GM12878 (cell line): ENCODE measurements at regions not wholly inside any gene's neighbourhood (a gene's known extent, or its start where the extent isn't known, plus 50 kb on each side); places are given as distances from the start of the nearest gene placed in this dataset.
A peak's percentile ranks its signal among the peaks of the same experiment; 100 is the strongest.

Experiments used
- ATAC-seq: fragments of 200-7000 bp; cut with Tn5 transposase; 3 replicates; pipeline ENCODE4 v1.9.1; 2020; ENCODE audit warnings: mild to moderate bottlenecking, moderate library complexity
- BruUV-seq: library from RNA; stranded (reverse); fragments of 400-500 nt; replicated peaks from 2 replicates; lab custom pipeline; 2021; lab: Mats Ljungman, UMichigan
- CTCF ChIA-PET: fragments of 300-600 bp; sonication (Branson Sonifier 250); formaldehyde crosslinking; extraction: SDS; loops from one replicate; lab custom pipeline; 2021; ENCODE audit warnings: inconsistent platforms; lab: Yijun Ruan, JAX
- POLR2A ChIA-PET: fragments of 350-600 bp; formaldehyde crosslinking; extraction: SDS; loops from one replicate; lab custom pipeline; 2021; ENCODE audit warnings: inconsistent platforms; lab: Charles Lee
- RAD21 ChIA-PET: fragments of 300-600 bp; sonication (Branson Sonifier 250); formaldehyde crosslinking; loops from one replicate; lab custom pipeline; 2023; ENCODE audit warnings: antibody characterized with exemption; ENCODE audit not compliant: unreplicated experiment; lab: Charles Lee
- SMC1A ChIA-PET: fragments of 300-600 bp; sonication (Branson Sonifier 250); formaldehyde crosslinking; loops from one replicate; lab custom pipeline; 2023; ENCODE audit not compliant: unreplicated experiment, uncharacterized antibody; lab: Charles Lee
- DNase-seq: peaks from one replicate; pipeline ENCODE4 v3.0.0-alpha.2; 2011; ENCODE audit warnings: low read depth, low spot score
- FAIRE-seq: peaks from 3 replicates; lab custom pipeline; 2011; peaks lifted over from hg19 to GRCh38; lab: Jason Lieb, UNC
- H2AFZ ChIP-seq: 2 replicates; pipeline ENCODE4 v1.6.0; 2011; ENCODE audit warnings: low read depth, low read length, control low read depth; ENCODE audit not compliant: control insufficient read depth
- H3K27ac ChIP-seq: 2 replicates; pipeline ENCODE4 v1.5.1; 2011; ENCODE audit warnings: control low read depth; ENCODE audit not compliant: control insufficient read depth, insufficient read depth
- H3K27me3 ChIP-seq, 2 experiments: replicated peaks in 1 of 2; 2 replicates each; pipeline versions ENCODE4 v1.6.0 to v1.6.1; 2011; ENCODE audit warnings: low read length in 1 of 2; ENCODE audit not compliant: control insufficient read depth in 2 of 2, insufficient read depth in 2 of 2
- H3K36me3 ChIP-seq, 2 experiments: 2 replicates each; pipeline ENCODE4 v1.5.1; 2011; ENCODE audit warnings: low read length in 1 of 2; ENCODE audit not compliant: control insufficient read depth in 2 of 2, insufficient read depth in 2 of 2
- H3K4me1 ChIP-seq: 2 replicates; pipeline ENCODE4 v1.6.1; 2011; ENCODE audit warnings: mild to moderate bottlenecking, low read length, moderate library complexity, mixed read lengths; ENCODE audit not compliant: control insufficient read depth, insufficient read depth
- H3K4me2 ChIP-seq: 2 replicates; pipeline ENCODE4 v1.6.0; 2011; ENCODE audit warnings: control low read depth; ENCODE audit not compliant: control insufficient read depth, insufficient read depth
- H3K4me3 ChIP-seq: fragments of 200-600 bp; sonication (generic); 2 replicates; pipeline ENCODE4 v1.5.1; 2016
- H3K79me2 ChIP-seq: 2 replicates; pipeline ENCODE4 v1.6.0; 2011; ENCODE audit warnings: low read length; ENCODE audit not compliant: control insufficient read depth, insufficient read depth
- H3K9ac ChIP-seq: 2 replicates; pipeline ENCODE4 v1.8.0; 2011; ENCODE audit warnings: low read length, control low read depth, mixed read lengths; ENCODE audit not compliant: control insufficient read depth, insufficient read depth
- H3K9me3 ChIP-seq: replicated peaks from 3 replicates; pipeline ENCODE4 v1.5.1; 2011; ENCODE audit warnings: mild to moderate bottlenecking, low read length; ENCODE audit not compliant: control insufficient read depth, insufficient read depth
- H4K20me1 ChIP-seq: 2 replicates; pipeline ENCODE4 v1.6.0; 2011; ENCODE audit not compliant: control insufficient read depth, insufficient read depth
- EP300 ChIP-seq, 2 experiments: fragments of 150-350 bp in 1 of 2; IDR thresholded peaks; 2 replicates each; pipeline ENCODE4 v1.6.1; 2011 to 2012; ENCODE audit warnings: low read depth in 2 of 2, low read length in 2 of 2, borderline replicate concordance in 1 of 2, improper control_type of control experiment in 1 of 2, inconsistent platforms in 1 of 2; ENCODE audit not compliant: control insufficient read depth in 1 of 2
- MEF2A ChIP-seq: IDR thresholded peaks from 2 replicates; pipeline ENCODE4 v1.6.1; 2011; ENCODE audit warnings: low read depth, mild to moderate bottlenecking, low read length, moderate library complexity; ENCODE audit not compliant: insufficient read depth
- NRF1 ChIP-seq: conservative IDR thresholded peaks from 2 replicates; pipeline ENCODE4 v1.6.1; 2011; ENCODE audit warnings: mild to moderate bottlenecking, low read depth, low read length, improper control_type of control experiment
- RAD21 ChIP-seq: IDR thresholded peaks from 2 replicates; pipeline ENCODE4 v1.6.1; 2011; ENCODE audit warnings: mild to moderate bottlenecking, low read depth, low read length, moderate library complexity; ENCODE audit not compliant: insufficient read depth
- SMC3 ChIP-seq: IDR thresholded peaks from 2 replicates; pipeline ENCODE4 v1.6.1; 2011; ENCODE audit warnings: low read length, improper control_type of control experiment, borderline replicate concordance
- WGBS: methylation state at CpG from one replicate; pipeline ENCODE4 v1.1.6; 2016; ENCODE audit warnings: low lambda C conversion rate; ENCODE audit not compliant: insufficient replicate concordance, insufficient coverage; ENCODE audit errors: missing lambda C conversion rate; 5-methylcytosine and 5-hydroxymethylcytosine counted together
- in situ Hi-C: fragments of 300-500 bp; cut with MboI; formaldehyde crosslinking; loops from 9 replicates; pipeline ENCODE4 v1.14.3; 2018; ENCODE audit warnings: mixed read lengths
- intact Hi-C: fragments of 100-400 bp; cut with micrococcal nuclease; formaldehyde crosslinking; loops from one replicate; pipeline ENCODE4 v1.14.2; 2022; ENCODE audit not compliant: unreplicated experiment
- TF ChIP-seq, protein P1 (sequence below), 3 experiments: IDR thresholded peaks in 2 of 3; conservative IDR thresholded peaks in 1 of 3; 2 replicates each; pipeline ENCODE4 v1.5.1; 2011; ENCODE audit warnings: low read depth in 3 of 3, low read length in 3 of 3, mild to moderate bottlenecking in 3 of 3, control low read depth in 2 of 3, moderate library complexity in 2 of 3, inconsistent platforms in 1 of 3, mixed read lengths in 1 of 3; ENCODE audit not compliant: control insufficient read depth in 2 of 3, insufficient read depth in 1 of 3; ENCODE audit errors: extremely low read depth in 1 of 3

DNA sequence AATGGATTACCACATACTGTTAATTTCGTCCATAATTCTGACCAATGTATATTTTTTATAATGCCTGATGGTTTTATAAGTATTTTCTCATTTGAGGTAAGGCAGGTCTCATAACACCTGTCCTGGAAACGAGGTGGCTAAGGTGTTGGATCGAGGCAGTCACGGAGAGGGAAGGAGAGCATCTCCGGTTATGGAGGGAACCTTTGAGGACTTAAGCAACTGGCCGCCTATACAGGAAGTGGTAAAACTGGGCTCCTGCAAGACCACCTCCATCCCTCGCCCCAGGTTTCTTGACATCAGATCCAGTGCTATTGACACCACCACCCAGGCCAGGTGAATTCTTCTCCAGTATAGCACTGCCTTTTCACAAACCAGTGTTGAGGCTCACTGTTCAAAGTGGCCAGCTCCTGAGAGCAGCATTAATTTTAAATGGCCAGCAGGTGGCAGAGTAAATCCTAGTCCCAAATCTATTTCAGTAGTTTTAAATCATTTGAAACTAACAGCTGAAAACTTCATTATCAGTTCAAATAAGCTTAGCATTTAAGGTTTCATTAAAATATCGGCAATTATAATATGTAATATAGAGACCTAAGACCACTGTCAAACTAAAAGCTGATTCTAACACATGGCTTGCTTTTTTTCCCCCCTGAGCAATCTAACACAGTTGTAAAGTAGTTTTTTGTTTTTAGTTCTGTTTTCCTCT is 100.8 kb downstream of the PPM1A start:
- Histone ChIP-seq H2AFZ (no peak overlapping the region), H3K4me3 (no peak overlapping the region), H3K4me1 (no peaks in the 10 kb centered on the region), H3K27ac (no peak overlapping the region), H3K9ac (no peak overlapping the region), H3K4me2 (no peak overlapping the region), H3K9me3 (no peaks in the 10 kb centered on the region), H3K27me3 (no peaks in the 10 kb centered on the region), H4K20me1 (no peaks in the 10 kb centered on the region), H3K36me3 (no peaks in the 10 kb centered on the region), H3K79me2 (no peaks in the 10 kb centered on the region)
- in situ Hi-C loops = loop anchor here (5.0 to 10.0 kb wide), 2 partner anchors 212 to 905 kb away; no protein-coding TSS in a partner anchor
- peak; percentile 81 for ATAC-seq
- BruUV-seq = no TSS peak
- WGBS = 53% methylated on average over 8 of the region's 8 CpGs
- ChIA-PET CTCF (interaction anchor here (0.6 to 8.5 kb wide), 60 partner anchors 8 to 906 kb away, joined by 3 to 170 read pairs (median 4); no protein-coding TSS in a partner anchor), POLR2A (interaction anchor here (0.5 to 1.6 kb wide), 4 partner anchors 12 to 387 kb away, joined by 3 to 4 read pairs (median 4); partner anchors contain the start of gene PPM1A), SMC1A (interaction anchor here (0.7 to 6.3 kb wide), 29 partner anchors 10 to 902 kb away, joined by 3 to 105 read pairs (median 4); no protein-coding TSS in a partner anchor), RAD21 (interaction anchor here (0.7 to 3.7 kb wide), 17 partner anchors 10 to 680 kb away, joined by 3 to 40 read pairs (median 4); no protein-coding TSS in a partner anchor)
- DNase-seq = no peak
- FAIRE-seq = no peak
- TF ChIP-seq MEF2A = 0 out of 2 replicates have a peak, but pooled peaks have one; percentile 45
- no peak for TF ChIP-seq NRF1
- TF ChIP-seq EP300 (IDR thresholded peaks at IDR 0.05; ENCODE audit: borderline replicate concordance in 1 of 2, control insufficient read depth in 1 of 2, low read depth in 2 of 2, low read length in 2 of 2) = no peak
- TF ChIP-seq, protein P1, sequence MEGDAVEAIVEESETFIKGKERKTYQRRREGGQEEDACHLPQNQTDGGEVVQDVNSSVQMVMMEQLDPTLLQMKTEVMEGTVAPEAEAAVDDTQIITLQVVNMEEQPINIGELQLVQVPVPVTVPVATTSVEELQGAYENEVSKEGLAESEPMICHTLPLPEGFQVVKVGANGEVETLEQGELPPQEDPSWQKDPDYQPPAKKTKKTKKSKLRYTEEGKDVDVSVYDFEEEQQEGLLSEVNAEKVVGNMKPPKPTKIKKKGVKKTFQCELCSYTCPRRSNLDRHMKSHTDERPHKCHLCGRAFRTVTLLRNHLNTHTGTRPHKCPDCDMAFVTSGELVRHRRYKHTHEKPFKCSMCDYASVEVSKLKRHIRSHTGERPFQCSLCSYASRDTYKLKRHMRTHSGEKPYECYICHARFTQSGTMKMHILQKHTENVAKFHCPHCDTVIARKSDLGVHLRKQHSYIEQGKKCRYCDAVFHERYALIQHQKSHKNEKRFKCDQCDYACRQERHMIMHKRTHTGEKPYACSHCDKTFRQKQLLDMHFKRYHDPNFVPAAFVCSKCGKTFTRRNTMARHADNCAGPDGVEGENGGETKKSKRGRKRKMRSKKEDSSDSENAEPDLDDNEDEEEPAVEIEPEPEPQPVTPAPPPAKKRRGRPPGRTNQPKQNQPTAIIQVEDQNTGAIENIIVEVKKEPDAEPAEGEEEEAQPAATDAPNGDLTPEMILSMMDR (IDR thresholded peaks at IDR 0.05 in 2 of 3, conservative IDR thresholded peaks at IDR 0.05 in 1 of 3; ENCODE audit: control insufficient read depth in 2 of 3, extremely low read depth in 1 of 3, insufficient read depth in 1 of 3, low read depth in 3 of 3, low read length in 3 of 3) = peak; percentile 41 to 70 (median 65); a peak in 5 of 6 replicates
- peak; percentile 66 for TF ChIP-seq RAD21
- TF ChIP-seq SMC3 = peak; percentile 64
- intact Hi-C loops = loop anchor here (1.0 kb wide), 2 partner anchors 212 to 902 kb away; no protein-coding TSS in a partner anchor
